Mammary epithelial cell (primary cell): ENCODE measurements at regions not wholly inside any gene's neighbourhood (a gene's known extent, or its start where the extent isn't known, plus 50 kb on each side); places are given as distances from the start of the nearest gene placed in this dataset.

Experiments used
- CTCF ChIP-seq, 2 donors: IDR thresholded peaks in 1 of 2; conservative IDR thresholded peaks in 1 of 2; 2 replicates each; pipeline ENCODE4 v1.5.1; 2011 to 2012; ENCODE audit warnings: inconsistent platforms in 2 of 2, low read length in 2 of 2, mild to moderate bottlenecking in 2 of 2, control low read depth in 1 of 2, low read depth in 1 of 2; ENCODE audit not compliant: insufficient read depth in 1 of 2; ENCODE audit errors: extremely low read depth in 1 of 2
- EZH2 ChIP-seq: IDR thresholded peaks from 2 replicates; pipeline ENCODE4 v1.6.1; 2012; ENCODE audit warnings: low read length, inconsistent platforms, borderline replicate concordance

- TF ChIP-seq CTCF (conservative IDR thresholded peaks at IDR 0.05 in 1 of 2, IDR thresholded peaks at IDR 0.05 in 1 of 2; ENCODE audit: extremely low read depth in 1 of 2, insufficient read depth in 1 of 2, low read depth in 1 of 2, low read length in 2 of 2) (no peak), EZH2 (no peak)
Measured at GRCh38 chr21:38147391-38147790, 109.4 kb upstream of the KCNJ15 start.
